ENCODE measurements at regions not wholly inside any gene's neighbourhood (a gene's known extent, or its start where the extent isn't known, plus 50 kb on each side); places are given as distances from the start of the nearest gene placed in this dataset.

GRCh38 chr13:68027306-68027705 lies 797.2 kb upstream of the PCDH9 start:
- no peaks in the 10 kb centered on the region for H3K9me3 ChIP-seq (ENCODE audit: low read depth, low read length, poor library complexity, severe bottlenecking)
- no peaks in the 10 kb centered on the region for H3K27me3 ChIP-seq (replicated peaks; ENCODE audit: insufficient read depth, low read depth, low read length, poor library complexity)
- intact Hi-C loops (cut with micrococcal nuclease; ENCODE audit: unreplicated experiment), result no loop called here
- no peak overlapping the region for H3K4me3 ChIP-seq (ENCODE audit: low read depth, low read length, poor library complexity, severe bottlenecking)
- H3K27ac ChIP-seq (ENCODE audit: low read depth, low read length, poor library complexity, severe bottlenecking), result no peak overlapping the region
- peak; percentile 36 for DNase-seq (ENCODE audit: low spot score)
- POLR2A ChIA-PET (ENCODE audit: low non-redundant PET), result no interaction called here
- BruUV-seq (replicated peaks), result no TSS peak
- H3K4me1 ChIP-seq (ENCODE audit: insufficient read depth, low read length, poor library complexity, severe bottlenecking), result no peaks in the 10 kb centered on the region
- CTCF ChIA-PET, result no interaction called here
- H3K36me3 ChIP-seq (ENCODE audit: insufficient read depth, low read length, poor library complexity, severe bottlenecking), result no peaks in the 10 kb centered on the region
- no peak for TF ChIP-seq EZH2 (IDR thresholded peaks at IDR 0.05; ENCODE audit: borderline replicate concordance, low read depth, low read length, poor library complexity, severe bottlenecking)
- no peak for TF ChIP-seq CTCF (conservative IDR thresholded peaks at IDR 0.05; ENCODE audit: low read depth, low read length)

GRCh38 chr13:68026077-68026476 lies 795.9 kb upstream of the PCDH9 start:
- Histone ChIP-seq H3K4me1 (ENCODE audit: insufficient read depth, low read length, poor library complexity, severe bottlenecking) (no peaks in the 10 kb centered on the region), H3K9me3 (ENCODE audit: low read depth, low read length, poor library complexity, severe bottlenecking) (no peaks in the 10 kb centered on the region), H3K36me3 (ENCODE audit: insufficient read depth, low read length, poor library complexity, severe bottlenecking) (no peaks in the 10 kb centered on the region), H3K27ac (ENCODE audit: low read depth, low read length, poor library complexity, severe bottlenecking) (no peak overlapping the region), H3K27me3 (replicated peaks; ENCODE audit: insufficient read depth, low read depth, low read length, poor library complexity) (no peaks in the 10 kb centered on the region), H3K4me3 (ENCODE audit: low read depth, low read length, poor library complexity, severe bottlenecking) (no peak overlapping the region)
- DNase-seq (ENCODE audit: low spot score), result no peak
- ChIA-PET POLR2A (ENCODE audit: low non-redundant PET) (no interaction called here), CTCF (no interaction called here)
- TF ChIP-seq EZH2 (IDR thresholded peaks at IDR 0.05; ENCODE audit: borderline replicate concordance, low read depth, low read length, poor library complexity, severe bottlenecking) (no peak), CTCF (conservative IDR thresholded peaks at IDR 0.05; ENCODE audit: low read depth, low read length) (no peak)
- intact Hi-C loops (cut with micrococcal nuclease; ENCODE audit: unreplicated experiment), result no loop called here
- no TSS peak for BruUV-seq (replicated peaks)

- POLR2A ChIA-PET (ENCODE audit: low non-redundant PET), result no interaction called here
- Histone ChIP-seq H3K4me1 (ENCODE audit: insufficient read depth, low read length, poor library complexity, severe bottlenecking) (no peaks in the 10 kb centered on the region), H3K27ac (ENCODE audit: low read depth, low read length, poor library complexity, severe bottlenecking) (no peak overlapping the region), H3K27me3 (replicated peaks; ENCODE audit: insufficient read depth, low read depth, low read length, poor library complexity) (no peaks in the 10 kb centered on the region), H3K9me3 (ENCODE audit: low read depth, low read length, poor library complexity, severe bottlenecking) (no peaks in the 10 kb centered on the region), H3K4me3 (ENCODE audit: low read depth, low read length, poor library complexity, severe bottlenecking) (no peak overlapping the region), H3K36me3 (ENCODE audit: insufficient read depth, low read length, poor library complexity, severe bottlenecking) (no peaks in the 10 kb centered on the region)
- CTCF ChIA-PET, result no interaction called here
- TF ChIP-seq CTCF (conservative IDR thresholded peaks at IDR 0.05; ENCODE audit: low read depth, low read length) (no peak), EZH2 (IDR thresholded peaks at IDR 0.05; ENCODE audit: borderline replicate concordance, low read depth, low read length, poor library complexity, severe bottlenecking) (no peak)
- intact Hi-C loops (cut with micrococcal nuclease; ENCODE audit: unreplicated experiment), result no loop called here
- no peak for DNase-seq (ENCODE audit: low spot score)
- no TSS peak for BruUV-seq (replicated peaks)
Measured at GRCh38 chr13:68025604-68026003, 795.5 kb upstream of the PCDH9 start.

Measured in A673 (cell line).